ENCODE measurements at regions not wholly inside any gene's neighbourhood (a gene's known extent, or its start where the extent isn't known, plus 50 kb on each side); places are given as distances from the start of the nearest gene placed in this dataset.

DNA sequence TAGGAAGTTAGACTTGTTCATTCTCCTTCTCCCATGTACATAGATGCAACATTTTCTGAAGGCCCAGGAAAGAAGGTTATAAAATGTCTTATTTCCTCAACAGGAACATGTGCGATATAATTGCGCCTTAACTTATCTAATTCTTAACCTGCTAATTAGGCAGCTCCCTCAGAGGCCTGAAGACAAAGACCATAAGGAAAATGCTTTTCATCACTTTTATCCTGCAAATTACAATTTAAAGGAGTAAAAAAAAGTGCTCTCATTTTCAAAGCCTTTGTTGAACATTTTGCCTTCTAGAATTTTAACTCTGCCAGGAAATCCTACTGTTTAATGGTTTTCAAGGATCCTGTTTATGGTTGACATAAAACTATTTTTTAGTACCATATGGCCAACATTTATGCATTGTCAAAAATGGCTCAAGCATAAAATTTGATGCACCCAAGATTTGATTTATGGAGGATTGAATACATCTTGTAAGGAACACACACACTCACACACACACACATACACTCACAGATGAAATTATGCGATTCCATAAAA is 660.4 kb upstream of the TMEM132C start:
- TF ChIP-seq KDM1A (IDR thresholded peaks at IDR 0.05; ENCODE audit: borderline replicate concordance, low read length) = no peak
- no peak for TF ChIP-seq PHF8 (conservative IDR thresholded peaks at IDR 0.05; ENCODE audit: low read depth, low read length)
- TF ChIP-seq, protein P1, sequence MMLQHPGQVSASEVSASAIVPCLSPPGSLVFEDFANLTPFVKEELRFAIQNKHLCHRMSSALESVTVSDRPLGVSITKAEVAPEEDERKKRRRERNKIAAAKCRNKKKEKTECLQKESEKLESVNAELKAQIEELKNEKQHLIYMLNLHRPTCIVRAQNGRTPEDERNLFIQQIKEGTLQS (IDR thresholded peaks at IDR 0.05; ENCODE audit: insufficient read depth, low read depth, low read length) = no peak
- no peak for TF ChIP-seq CTBP2 (IDR thresholded peaks at IDR 0.05; ENCODE audit: borderline replicate concordance, insufficient read depth, insufficient read length, low read length)
- TF ChIP-seq CTCF (IDR thresholded peaks at IDR 0.05; ENCODE audit: control extremely low read depth in 1 of 3, insufficient read depth in 1 of 3, low read depth in 1 of 3, low read length in 3 of 3) = no peak
- TF ChIP-seq, protein P2, sequence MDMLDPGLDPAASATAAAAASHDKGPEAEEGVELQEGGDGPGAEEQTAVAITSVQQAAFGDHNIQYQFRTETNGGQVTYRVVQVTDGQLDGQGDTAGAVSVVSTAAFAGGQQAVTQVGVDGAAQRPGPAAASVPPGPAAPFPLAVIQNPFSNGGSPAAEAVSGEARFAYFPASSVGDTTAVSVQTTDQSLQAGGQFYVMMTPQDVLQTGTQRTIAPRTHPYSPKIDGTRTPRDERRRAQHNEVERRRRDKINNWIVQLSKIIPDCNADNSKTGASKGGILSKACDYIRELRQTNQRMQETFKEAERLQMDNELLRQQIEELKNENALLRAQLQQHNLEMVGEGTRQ (IDR thresholded peaks at IDR 0.05; ENCODE audit: low read length) = no peak
- no peak for TF ChIP-seq JUN (IDR thresholded peaks at IDR 0.05; ENCODE audit: low read depth, low read length)
- no peak for TF ChIP-seq POLR2A (IDR thresholded peaks at IDR 0.05; ENCODE audit: control extremely low read depth in 1 of 2, low read depth in 2 of 2, low read length in 2 of 2)
- TF ChIP-seq ZNF274 (IDR thresholded peaks at IDR 0.05; ENCODE audit: borderline replicate concordance, extremely low read depth, low read length) = no peak
- TF ChIP-seq CHD2 (IDR thresholded peaks at IDR 0.05; ENCODE audit: low read length) = no peak
- TF ChIP-seq CEBPB (IDR thresholded peaks at IDR 0.05; ENCODE audit: low read depth, low read length) = no peak
